ENCODE measurements at regions not wholly inside any gene's neighbourhood (a gene's known extent, or its start where the extent isn't known, plus 50 kb on each side); places are given as distances from the start of the nearest gene placed in this dataset.

DNA sequence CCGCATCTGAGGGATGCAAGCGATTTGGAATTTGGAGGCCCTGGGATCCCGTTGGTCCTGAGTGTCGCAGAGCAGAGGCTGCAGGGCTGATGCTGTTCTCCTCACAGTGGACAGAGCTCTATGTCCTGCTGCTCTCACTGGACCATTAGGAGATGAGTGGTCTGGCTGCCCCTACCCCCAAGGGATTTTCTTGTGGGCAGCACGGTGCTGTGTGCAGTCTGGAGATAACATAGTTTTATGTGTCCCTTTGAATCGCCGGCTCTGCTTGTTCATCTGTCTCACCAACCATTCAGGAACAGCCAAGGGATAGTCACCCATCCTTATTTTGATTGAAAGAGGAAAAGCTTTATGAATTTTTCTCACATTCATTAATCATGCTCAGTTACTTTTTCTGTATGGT is 49.9 kb downstream of the CHRM3 start:
- DNase-seq = no peak

GRCh38 chr1:239437822-239438221 is 51.5 kb downstream of the CHRM3 start:
- DNase-seq = no peak

- DNase-seq = no peak
Observed at GRCh38 chr1:239438891-239439290, 52.5 kb downstream of the CHRM3 start.

DNA sequence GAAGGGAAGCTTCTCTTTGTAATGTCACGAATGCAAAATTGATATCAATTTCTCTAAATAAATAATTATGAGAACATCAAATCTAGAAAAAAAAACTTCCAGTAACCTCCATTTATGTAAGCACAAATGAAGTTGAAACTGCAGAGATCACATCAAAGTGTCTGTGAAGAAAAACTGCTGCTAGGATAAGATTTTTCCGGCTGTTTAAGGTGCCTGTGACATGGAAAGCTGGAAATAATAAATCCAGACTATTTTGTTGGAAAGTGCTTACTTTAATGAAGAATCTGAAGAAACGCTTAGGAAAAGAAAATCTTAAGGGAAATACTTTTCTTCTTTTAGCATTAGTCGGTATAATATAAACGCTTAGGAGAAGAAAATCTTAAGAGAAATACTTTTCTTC is 57.0 kb downstream of the CHRM3 start:
- no peak for DNase-seq

DNA sequence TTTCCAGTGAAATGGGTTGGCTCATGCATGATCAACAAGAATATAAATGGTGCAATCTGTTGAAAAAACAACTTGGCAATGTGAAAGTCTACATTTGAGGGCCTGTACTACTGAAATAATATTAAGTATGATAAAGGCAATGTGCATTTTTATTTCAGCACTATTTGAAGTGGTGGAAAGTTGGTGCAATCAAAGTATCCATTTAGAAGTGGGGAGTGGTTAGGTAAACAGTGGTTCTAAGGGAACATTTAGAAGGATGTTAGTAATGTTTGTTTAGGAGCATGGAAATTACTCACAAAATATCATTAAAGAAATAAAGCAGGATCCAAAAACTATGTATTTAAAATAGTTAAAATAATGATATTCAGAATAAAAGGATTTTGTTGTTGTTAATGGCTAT is 60.2 kb downstream of the CHRM3 start:
- no peak for DNase-seq

DNA sequence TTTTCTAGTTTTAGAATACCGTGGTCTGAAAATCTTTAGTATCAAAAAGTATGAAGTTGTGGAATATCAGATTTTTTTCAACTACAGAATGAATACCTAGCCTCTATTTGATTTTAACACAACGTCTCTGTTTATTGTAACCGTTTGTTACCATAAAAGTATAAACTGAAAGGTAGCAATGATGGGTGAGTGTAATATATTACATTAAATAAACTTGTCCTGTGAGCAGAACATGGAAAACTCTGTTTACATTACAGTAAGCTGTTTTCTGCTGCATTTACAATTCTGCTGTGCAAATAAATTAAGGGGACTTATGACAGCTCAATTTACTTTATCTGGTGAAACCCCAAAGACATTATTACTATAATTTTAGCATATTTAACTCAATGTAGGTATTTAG is 62.5 kb downstream of the CHRM3 start:
- DNase-seq = no peak

GRCh38 chr1:239455743-239456142 is 69.4 kb downstream of the CHRM3 start:
- no peak for DNase-seq

- DNase-seq = no peak
Observed at GRCh38 chr1:239456788-239457187, 70.4 kb downstream of the CHRM3 start.

- DNase-seq = no peak
Observed at GRCh38 chr1:239457491-239458143, 71.2 kb downstream of the CHRM3 start.

- no peak for DNase-seq
Observed at GRCh38 chr1:239458144-239458500, 71.8 kb downstream of the CHRM3 start.

GRCh38 chr1:239467730-239468129 is 81.4 kb downstream of the CHRM3 start:
- DNase-seq = no peak

GRCh38 chr1:239478069-239478468 is 91.7 kb downstream of the CHRM3 start:
- DNase-seq = no peak

DNA sequence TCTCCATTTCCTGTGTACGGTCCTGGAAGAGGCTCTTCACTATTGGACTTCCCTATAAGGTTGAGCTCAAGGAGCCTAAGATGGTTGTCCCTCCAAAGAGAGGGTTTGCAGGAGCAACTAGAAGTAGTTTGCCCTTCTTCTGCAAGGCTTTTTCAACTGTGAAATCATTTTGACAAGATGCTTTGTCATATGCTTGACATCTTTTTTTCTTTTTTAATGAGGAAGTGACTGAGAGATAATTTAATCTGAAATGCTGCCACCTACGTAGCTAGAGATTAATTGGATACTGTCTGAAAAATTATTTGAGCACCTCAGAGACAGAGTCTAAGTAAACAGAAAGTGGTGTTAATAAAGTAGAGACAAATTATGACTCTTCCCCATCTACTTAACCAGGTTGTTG is 97.0 kb downstream of the CHRM3 start:
- DNase-seq = no peak

GRCh38 chr1:239493811-239494414 is 107.5 kb downstream of the CHRM3 start:
- no peak for DNase-seq

DNA sequence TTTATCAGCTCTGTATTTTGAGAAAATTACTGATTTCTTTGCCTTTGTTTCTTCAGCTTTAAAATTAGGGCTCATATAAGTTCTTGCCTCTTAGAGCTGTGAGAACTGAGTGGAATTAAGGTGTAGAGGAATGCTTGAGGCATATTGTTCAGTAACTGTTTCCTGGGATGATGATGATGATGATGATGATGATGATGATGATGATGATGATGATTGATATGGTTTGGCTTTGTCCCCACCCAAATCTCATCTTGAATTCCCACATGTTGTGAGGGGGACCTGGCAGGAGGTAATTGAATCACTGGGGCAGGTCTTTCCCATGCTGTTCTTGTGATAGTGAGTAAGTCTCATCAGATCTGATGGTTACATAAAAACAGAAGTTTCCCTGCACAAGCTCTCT is 118.7 kb downstream of the CHRM3 start:
- no peak for DNase-seq

- no peak for DNase-seq
Observed at GRCh38 chr1:239507826-239508225, 121.5 kb downstream of the CHRM3 start.

- DNase-seq = no peak
Observed at GRCh38 chr1:239511875-239512274, 125.5 kb downstream of the CHRM3 start.

DNA sequence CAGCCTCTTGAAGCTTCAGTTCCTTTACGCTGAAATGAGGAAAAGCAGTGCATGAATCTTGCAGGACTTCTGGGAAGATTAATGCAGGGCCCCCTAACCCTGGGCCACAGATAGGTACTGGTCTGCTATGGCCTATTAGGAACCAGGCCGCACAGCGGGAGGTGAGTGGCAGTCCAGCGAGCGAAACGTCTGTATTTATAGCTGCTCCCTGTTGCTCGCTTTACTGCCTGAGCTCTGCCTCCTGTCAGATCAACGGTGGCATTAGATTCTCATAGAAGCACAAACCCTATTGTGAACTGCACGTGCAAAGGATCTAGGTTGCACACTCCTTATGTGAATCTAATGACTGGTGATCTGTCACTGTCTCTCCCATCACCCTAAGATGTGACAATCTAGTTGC is 130.2 kb downstream of the CHRM3 start:
- DNase-seq = no peak

GRCh38 chr1:239526391-239526790 is 140.0 kb downstream of the CHRM3 start:
- no peak for DNase-seq

DNA sequence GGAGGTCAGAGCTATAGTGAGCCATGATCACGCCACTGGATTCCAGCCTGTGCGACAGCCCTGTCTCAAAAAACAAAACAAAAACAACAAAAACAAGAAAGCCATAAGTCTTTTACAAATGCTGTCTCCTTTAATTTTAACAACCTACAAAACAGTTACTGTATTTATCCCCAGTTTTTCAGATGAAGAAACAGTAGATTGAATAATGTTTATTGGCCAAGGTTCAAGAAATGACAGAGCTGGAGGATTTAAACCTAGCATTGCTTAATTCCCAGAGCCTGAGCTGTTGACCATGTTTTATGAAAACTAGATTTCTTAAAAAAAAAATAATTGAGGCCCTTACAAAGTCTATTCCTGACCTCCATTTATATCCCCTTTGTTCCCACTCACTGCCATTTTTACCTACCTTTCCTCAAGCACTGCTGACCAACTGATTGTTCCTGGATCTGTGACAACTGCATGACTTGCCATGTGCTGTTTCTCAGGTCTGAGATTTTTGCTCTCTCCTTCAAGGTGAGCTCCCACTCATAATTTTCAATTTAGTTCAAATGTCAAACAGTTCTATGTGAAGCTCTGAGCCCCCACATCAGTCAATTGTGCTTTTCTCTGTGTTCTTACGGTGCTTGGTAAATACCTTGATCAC is 140.8 kb downstream of the CHRM3 start:
- DNase-seq = no peak

DNA sequence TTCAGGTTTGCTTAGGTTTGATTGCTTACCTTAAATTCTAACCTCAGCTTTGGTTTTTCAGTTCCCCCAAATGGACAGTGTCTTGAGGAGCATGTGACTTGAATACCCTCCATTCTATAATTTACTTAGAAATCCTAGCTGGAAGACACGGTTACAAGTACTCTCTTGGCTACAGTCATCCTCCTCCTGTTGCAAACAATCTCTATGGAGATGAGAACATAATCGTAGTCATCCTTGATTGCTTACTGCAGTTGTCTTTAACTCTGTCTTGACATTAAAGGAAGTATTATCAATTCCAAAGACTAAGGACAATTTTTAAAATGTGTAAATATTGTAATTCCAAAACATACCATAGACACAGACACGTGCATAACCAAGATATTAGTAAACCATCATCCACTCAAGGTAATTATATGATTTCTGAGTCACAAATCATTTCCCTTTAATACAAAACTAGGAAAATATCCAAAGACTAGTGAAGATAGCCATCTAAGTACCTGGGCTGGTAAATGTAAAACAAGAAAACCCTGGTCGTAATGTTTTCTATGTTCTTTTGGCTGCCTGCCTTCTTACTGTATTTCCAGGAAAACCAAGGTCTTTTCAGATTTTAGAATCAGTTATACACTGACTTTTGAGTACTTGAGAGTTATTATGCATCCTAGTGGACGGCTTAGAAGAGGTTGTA is 149.9 kb downstream of the CHRM3 start:
- DNase-seq = no peak

- no peak for DNase-seq
Observed at GRCh38 chr1:239537795-239538194, 151.4 kb downstream of the CHRM3 start.

DNA sequence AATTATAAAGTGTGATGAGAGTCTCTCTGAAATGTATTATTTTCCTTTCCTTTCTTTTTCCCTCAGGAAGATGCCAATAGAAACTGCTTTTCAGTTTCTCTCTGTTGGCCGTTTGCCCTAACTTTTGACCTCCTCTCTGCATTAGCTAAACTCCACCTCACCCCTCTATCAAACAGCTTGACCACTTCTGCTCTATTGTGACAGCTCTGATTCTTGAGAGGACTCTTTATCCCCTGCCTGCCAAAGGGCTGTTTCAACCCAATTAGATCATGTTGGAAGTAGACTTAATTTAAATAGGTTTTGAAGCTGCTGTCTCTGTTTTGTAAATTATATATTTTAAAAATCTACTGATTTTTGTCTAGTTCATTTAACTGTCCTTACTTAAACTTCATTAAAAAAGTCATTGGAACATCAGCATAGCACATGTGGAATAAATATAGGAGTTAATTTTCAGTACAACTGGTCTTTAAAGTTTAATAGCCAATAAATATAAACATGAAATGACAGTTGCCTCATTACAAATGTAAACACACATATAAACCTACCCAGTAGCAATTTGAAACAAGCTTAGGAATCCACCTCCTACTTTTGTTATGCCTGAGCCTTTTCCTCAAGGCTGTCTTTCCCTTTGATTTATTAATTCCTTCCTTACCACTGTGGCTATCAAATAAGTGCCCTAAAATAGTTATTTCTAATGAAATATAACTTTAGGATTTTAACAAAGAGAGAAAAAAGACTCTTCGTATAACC is 152.0 kb downstream of the CHRM3 start:
- DNase-seq = no peak

Measured in dermis blood vessel endothelial cell (primary cell).